HCT116 (cell line): ENCODE measurements at regions not wholly inside any gene's neighbourhood (a gene's known extent, or its start where the extent isn't known, plus 50 kb on each side); places are given as distances from the start of the nearest gene placed in this dataset.

ENCODE experiments used
- ATAC-seq: fragments of 200-7000 bp; cut with Tn5 transposase; 2 replicates; pipeline ENCODE4 v1.9.1; 2020; ENCODE audit warnings: mild to moderate bottlenecking, moderate library complexity
- BruUV-seq: library from RNA; stranded (reverse); fragments of 400-500 nt; replicated peaks from 2 replicates; lab custom pipeline; 2021; lab: Mats Ljungman, UMichigan
- CTCF ChIA-PET: fragments of 300-600 bp; sonication (Branson Sonifier 250); formaldehyde crosslinking; loops from one replicate; lab custom pipeline; 2021; ENCODE audit warnings: antibody characterized with exemption; lab: Charles Lee
- POLR2A ChIA-PET: fragments of 300-600, 350-600 bp; sonication (Branson Sonifier 250); formaldehyde crosslinking; loops from one replicate; lab custom pipeline; 2021; ENCODE audit warnings: antibody characterized with exemption; lab: Charles Lee
- RAD21 ChIA-PET, 2 experiments: fragments of 300-600 bp; sonication (Branson Sonifier 250); formaldehyde crosslinking; loops; one replicate each; lab custom pipeline; 2023; ENCODE audit warnings: low total read pairs in 2 of 2; ENCODE audit not compliant: uncharacterized antibody in 2 of 2, unreplicated experiment in 2 of 2, low non-redundant PET in 1 of 2; lab: Charles Lee
- DNase-seq: peaks from one replicate; pipeline ENCODE4 v3.0.0-alpha.2; 2010; ENCODE audit warnings: low read depth, low spot score
- H2AFZ ChIP-seq: fragments of 200-600 bp; shearing (Covaris generic), sonication (generic); 2 replicates; pipeline ENCODE4 v1.6.1; 2017; ENCODE audit warnings: low read depth, mixed run types, mixed read lengths, antibody characterized with exemption, low read length; ENCODE audit not compliant: poor library complexity, severe bottlenecking
- H3K27ac ChIP-seq: 2 replicates; pipeline ENCODE4 v1.5.1; 2012; ENCODE audit warnings: low read depth, low read length
- H3K27me3 ChIP-seq: fragments of 200-600 bp; sonication (generic); 2 replicates; pipeline ENCODE4 v1.6.1; 2016; ENCODE audit warnings: mixed run types, low read length, mixed read lengths; ENCODE audit not compliant: insufficient read depth
- H3K36me3 ChIP-seq, 2 experiments: fragments of 200-500 bp in 1 of 2; fragments of 200-600 bp in 1 of 2; sonication (Bioruptor generic) in 1 of 2; sonication (generic) in 1 of 2; 2 replicates each; pipeline versions ENCODE4 v1.5.1 to v1.6.1; 2014 to 2016; ENCODE audit warnings: low read length in 2 of 2, inconsistent platforms in 1 of 2, mixed read lengths in 1 of 2, mixed run types in 1 of 2; ENCODE audit not compliant: insufficient read depth in 2 of 2, control insufficient read depth in 1 of 2
- H3K4me1 ChIP-seq, 2 experiments: fragments of 200-600 bp in 1 of 2; sonication (generic) in 1 of 2; 2 replicates each; pipeline versions ENCODE4 v1.5.1 to v1.6.1; 2012 to 2017; ENCODE audit warnings: low read length in 2 of 2, inconsistent platforms in 1 of 2, mild to moderate bottlenecking in 1 of 2, mixed read lengths in 1 of 2, mixed run types in 1 of 2, moderate library complexity in 1 of 2; ENCODE audit not compliant: insufficient read depth in 2 of 2, control insufficient read depth in 1 of 2
- H3K4me2 ChIP-seq: fragments of 200-600 bp; sonication (generic); 2 replicates; pipeline ENCODE4 v1.6.1; 2017; ENCODE audit warnings: mixed run types, low read length, mixed read lengths
- H3K4me3 ChIP-seq, 2 experiments: fragments of 200-600 bp in 1 of 2; sonication (generic) in 1 of 2; replicated peaks in 1 of 2; 2 replicates each; pipeline ENCODE4 v1.5.1; 2011 to 2016; ENCODE audit warnings: low read length in 2 of 2, control low read depth in 1 of 2, low read depth in 1 of 2, mild to moderate bottlenecking in 1 of 2, mixed read lengths in 1 of 2, mixed run types in 1 of 2
- H3K79me2 ChIP-seq: fragments of 200-600 bp; sonication (generic); 2 replicates; pipeline ENCODE4 v1.6.1; 2017; ENCODE audit warnings: mild to moderate bottlenecking, mixed run types, low read length, moderate library complexity, mixed read lengths; ENCODE audit not compliant: insufficient read depth
- H3K9ac ChIP-seq: fragments of 200-600 bp; sonication (generic); 2 replicates; pipeline ENCODE4 v1.6.1; 2016; ENCODE audit warnings: low read length, mixed read lengths
- H3K9me2 ChIP-seq: fragments of 200-600 bp; sonication (generic), shearing (Covaris generic); 2 replicates; pipeline ENCODE4 v1.6.1; 2017; ENCODE audit warnings: mixed run types, mild to moderate bottlenecking, moderate library complexity; ENCODE audit not compliant: insufficient read depth
- H3K9me3 ChIP-seq, 2 experiments: fragments of 200-500 bp in 1 of 2; fragments of 200-600 bp in 1 of 2; sonication (Bioruptor generic) in 1 of 2; sonication (generic) in 1 of 2; 2 replicates each; pipeline ENCODE4 v1.6.1; 2014 to 2017; ENCODE audit warnings: low read length in 2 of 2, mixed read lengths in 2 of 2, inconsistent platforms in 1 of 2, low read depth in 1 of 2, mild to moderate bottlenecking in 1 of 2, mixed run types in 1 of 2, moderate library complexity in 1 of 2; ENCODE audit not compliant: control insufficient read depth in 1 of 2, insufficient read depth in 1 of 2
- H4K20me1 ChIP-seq: fragments of 200-600 bp; sonication (generic), shearing (Covaris generic); 2 replicates; pipeline ENCODE4 v1.6.1; 2017; ENCODE audit warnings: mixed run types, mild to moderate bottlenecking, moderate library complexity; ENCODE audit not compliant: insufficient read depth
- CEBPB ChIP-seq: IDR thresholded peaks from 2 replicates; pipeline ENCODE4 v1.6.1; 2012; ENCODE audit warnings: low read depth
- EZH2phosphoT487 ChIP-seq: fragments of 200-600 bp; IDR thresholded peaks from 2 replicates; pipeline ENCODE4 v1.6.1; 2018; ENCODE audit warnings: antibody characterized with exemption, borderline replicate concordance
- JUND ChIP-seq: IDR thresholded peaks from 2 replicates; pipeline ENCODE4 v1.6.1; 2012
- POLR2A ChIP-seq: IDR thresholded peaks from 2 replicates; pipeline ENCODE4 v1.7.0; 2011; ENCODE audit warnings: borderline replicate concordance; ENCODE audit not compliant: insufficient read depth, insufficient read length; ENCODE audit errors: extremely low read depth
- POLR2AphosphoS5 ChIP-seq: IDR thresholded peaks from 2 replicates; pipeline ENCODE4 v1.6.1; 2011; ENCODE audit warnings: mild to moderate bottlenecking, low read depth, low read length, moderate library complexity
- RAD21 ChIP-seq: IDR thresholded peaks from 2 replicates; pipeline ENCODE4 v1.6.1; 2012; ENCODE audit warnings: low read depth, mild to moderate bottlenecking
- SIN3A ChIP-seq: IDR thresholded peaks from 2 replicates; pipeline ENCODE4 v1.6.1; 2012; ENCODE audit warnings: low read depth
- YY1 ChIP-seq: IDR thresholded peaks from 2 replicates; pipeline ENCODE4 v1.6.1; 2011; ENCODE audit warnings: low read length, low read depth, moderate library complexity, mild to moderate bottlenecking; ENCODE audit not compliant: insufficient replicate concordance; ENCODE audit errors: extremely low read depth
- ZFX ChIP-seq: fragments of 450-650 bp; IDR thresholded peaks from 2 replicates; pipeline ENCODE4 v1.6.1; 2017
- ZNF274 ChIP-seq: fragments of 200-500 bp; sonication (Bioruptor generic); IDR thresholded peaks from 2 replicates; pipeline ENCODE4 v1.6.1; 2014; ENCODE audit warnings: mild to moderate bottlenecking, low read depth, low read length, inconsistent platforms
- intact Hi-C: fragments of 100-400 bp; cut with micrococcal nuclease; formaldehyde crosslinking; loops from 2 replicates; pipeline ENCODE4 v1.10.0; 2022
- TF ChIP-seq, protein P1 (sequence below), 3 experiments: fragments of 200-600 bp in 1 of 3; sonication (generic) in 1 of 3; IDR thresholded peaks in 2 of 3; conservative IDR thresholded peaks in 1 of 3; 2 replicates each; pipeline ENCODE4 v1.5.1; 2012 to 2017; ENCODE audit warnings: low read depth in 2 of 3, low read length in 2 of 3, antibody characterized with exemption in 1 of 3, borderline replicate concordance in 1 of 3, control low read depth in 1 of 3, mild to moderate bottlenecking in 1 of 3, mixed read lengths in 1 of 3, mixed run types in 1 of 3, moderate library complexity in 1 of 3; ENCODE audit not compliant: insufficient read depth in 1 of 3
- TF ChIP-seq, protein P2 (sequence below): IDR thresholded peaks from 2 replicates; pipeline ENCODE4 v1.6.1; 2012
- TF ChIP-seq, protein P3 (sequence below): IDR thresholded peaks from 2 replicates; pipeline ENCODE4 v1.6.1; 2012

DNA sequence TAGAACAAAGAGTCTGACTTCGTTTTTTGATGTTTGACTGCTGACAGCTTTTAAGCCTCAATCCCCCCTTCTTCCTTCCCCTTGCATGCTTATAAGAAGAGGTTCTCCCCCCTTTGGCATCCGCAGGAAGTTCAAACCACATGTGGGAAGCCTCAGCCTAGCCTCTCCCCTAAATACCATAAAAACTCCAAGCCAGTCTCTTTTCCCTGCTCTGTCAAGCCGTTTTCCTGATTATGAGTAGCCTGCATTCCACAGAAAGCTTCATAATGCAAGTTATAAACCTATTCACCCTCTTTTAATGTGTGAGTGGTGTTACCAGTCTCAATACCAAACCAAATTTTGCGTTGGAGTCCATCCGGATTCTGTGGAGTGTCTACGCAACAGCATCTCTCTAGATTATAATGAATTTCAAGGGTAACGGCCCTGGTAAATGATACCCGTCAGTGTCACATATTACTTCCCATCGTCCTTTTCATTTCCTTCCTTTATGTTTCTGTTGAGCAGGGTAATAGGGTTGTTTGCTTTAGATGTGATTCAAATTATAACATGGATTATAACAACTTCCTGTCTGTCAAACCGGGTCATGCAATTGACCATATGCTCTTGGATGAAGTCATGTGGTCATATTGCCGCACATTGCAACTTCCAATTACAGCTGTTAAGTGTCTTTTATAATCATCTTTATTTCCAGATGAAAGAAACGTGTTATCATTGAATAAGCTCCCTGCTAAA lies 717.5 kb downstream of the RWDD3 start:
- no peaks in the 10 kb centered on the region for H3K27me3 ChIP-seq
- H2AFZ ChIP-seq = no peak overlapping the region
- intact Hi-C loops = no loop called here
- no TSS peak for BruUV-seq
- H3K9me3 ChIP-seq = no peaks in the 10 kb centered on the region
- ChIA-PET POLR2A (no interaction called here), CTCF (no interaction called here), RAD21 (no interaction called here)
- H4K20me1 ChIP-seq = no peaks in the 10 kb centered on the region
- H3K27ac ChIP-seq = no peak overlapping the region
- DNase-seq = no peak
- 0 out of 2 replicates have a peak, but pooled peaks cover 5% of the 10 kb centered on the region for H3K9me2 ChIP-seq
- H3K4me3 ChIP-seq = no peak overlapping the region
- no peaks in the 10 kb centered on the region for H3K79me2 ChIP-seq
- TF ChIP-seq EZH2phosphoT487 (no peak), JUND (no peak), POLR2AphosphoS5 (no peak), CEBPB (no peak), POLR2A (no peak)
- TF ChIP-seq, protein P1, sequence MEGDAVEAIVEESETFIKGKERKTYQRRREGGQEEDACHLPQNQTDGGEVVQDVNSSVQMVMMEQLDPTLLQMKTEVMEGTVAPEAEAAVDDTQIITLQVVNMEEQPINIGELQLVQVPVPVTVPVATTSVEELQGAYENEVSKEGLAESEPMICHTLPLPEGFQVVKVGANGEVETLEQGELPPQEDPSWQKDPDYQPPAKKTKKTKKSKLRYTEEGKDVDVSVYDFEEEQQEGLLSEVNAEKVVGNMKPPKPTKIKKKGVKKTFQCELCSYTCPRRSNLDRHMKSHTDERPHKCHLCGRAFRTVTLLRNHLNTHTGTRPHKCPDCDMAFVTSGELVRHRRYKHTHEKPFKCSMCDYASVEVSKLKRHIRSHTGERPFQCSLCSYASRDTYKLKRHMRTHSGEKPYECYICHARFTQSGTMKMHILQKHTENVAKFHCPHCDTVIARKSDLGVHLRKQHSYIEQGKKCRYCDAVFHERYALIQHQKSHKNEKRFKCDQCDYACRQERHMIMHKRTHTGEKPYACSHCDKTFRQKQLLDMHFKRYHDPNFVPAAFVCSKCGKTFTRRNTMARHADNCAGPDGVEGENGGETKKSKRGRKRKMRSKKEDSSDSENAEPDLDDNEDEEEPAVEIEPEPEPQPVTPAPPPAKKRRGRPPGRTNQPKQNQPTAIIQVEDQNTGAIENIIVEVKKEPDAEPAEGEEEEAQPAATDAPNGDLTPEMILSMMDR (IDR thresholded peaks at IDR 0.05 in 2 of 3, conservative IDR thresholded peaks at IDR 0.05 in 1 of 3; ENCODE audit: borderline replicate concordance in 1 of 3, insufficient read depth in 1 of 3, low read depth in 2 of 3, low read length in 2 of 3) = no peak
- no peaks in the 10 kb centered on the region for H3K36me3 ChIP-seq
- no peak for ATAC-seq
- H3K9ac ChIP-seq = no peak overlapping the region
- H3K4me2 ChIP-seq = no peak overlapping the region
- H3K4me1 ChIP-seq = no peaks in the 10 kb centered on the region

DNA sequence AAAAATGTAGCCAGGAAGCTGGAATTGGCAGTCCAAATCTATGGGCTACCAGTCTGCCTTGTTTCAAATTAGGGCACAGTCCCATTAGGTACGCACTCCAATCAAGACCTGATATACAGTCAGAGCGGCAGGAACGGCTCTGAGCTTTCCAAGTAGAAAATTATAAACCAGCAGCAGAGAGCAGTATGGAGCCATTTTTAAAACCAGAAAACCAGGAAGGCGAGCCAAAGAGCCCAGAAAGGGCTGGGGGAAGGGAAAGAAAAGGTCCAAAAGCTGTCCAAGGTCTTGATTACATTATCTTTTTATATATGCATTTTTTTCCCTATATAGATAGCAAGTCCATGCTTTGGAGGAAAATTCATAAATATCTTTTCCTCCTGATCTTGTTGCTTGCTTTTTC lies 719.0 kb downstream of the RWDD3 start:
- Histone ChIP-seq H3K9ac (no peak overlapping the region), H3K27ac (no peak overlapping the region), H3K4me2 (no peak overlapping the region), H3K79me2 (no peaks in the 10 kb centered on the region), H3K27me3 (no peaks in the 10 kb centered on the region), H3K9me3 (no peaks in the 10 kb centered on the region), H3K4me1 (no peaks in the 10 kb centered on the region), H3K36me3 (no peaks in the 10 kb centered on the region), H4K20me1 (no peaks in the 10 kb centered on the region), H3K9me2 (no peaks in the 10 kb centered on the region), H3K4me3 (no peak overlapping the region), H2AFZ (no peak overlapping the region)
- DNase-seq (peak; percentile 6), ATAC-seq (peak; percentile 64)
- CTCF ChIA-PET = interaction anchor here (0.8 kb wide), 1 partner anchor 258 kb away, joined by 3 read pairs; no protein-coding TSS in a partner anchor
- POLR2A ChIA-PET = no interaction called here
- no TSS peak for BruUV-seq
- RAD21 ChIA-PET = no interaction called here
- intact Hi-C loops = no loop called here
- TF ChIP-seq ZFX (no peak), POLR2AphosphoS5 (no peak), ZNF274 (no peak), YY1 (no peak), SIN3A (no peak), RAD21 (peak; percentile 47)
- TF ChIP-seq, protein P2, sequence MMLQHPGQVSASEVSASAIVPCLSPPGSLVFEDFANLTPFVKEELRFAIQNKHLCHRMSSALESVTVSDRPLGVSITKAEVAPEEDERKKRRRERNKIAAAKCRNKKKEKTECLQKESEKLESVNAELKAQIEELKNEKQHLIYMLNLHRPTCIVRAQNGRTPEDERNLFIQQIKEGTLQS = no peak
- TF ChIP-seq, protein P3, sequence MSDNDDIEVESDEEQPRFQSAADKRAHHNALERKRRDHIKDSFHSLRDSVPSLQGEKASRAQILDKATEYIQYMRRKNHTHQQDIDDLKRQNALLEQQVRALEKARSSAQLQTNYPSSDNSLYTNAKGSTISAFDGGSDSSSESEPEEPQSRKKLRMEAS = no peak
